T-helper 1 cell treated with Interleukin-12 subunit alpha and Interleukin-12 subunit beta and Interleukin-4 antibody, amounts not matched to agents 30 ng/mL and 1 ng/mL, for 36 hours (primary cell): ENCODE measurements at regions not wholly inside any gene's neighbourhood (a gene's known extent, or its start where the extent isn't known, plus 50 kb on each side); places are given as distances from the start of the nearest gene placed in this dataset.

ENCODE experiments used
- intact Hi-C: fragments of 100-400 bp; cut with micrococcal nuclease; formaldehyde crosslinking; loops from one replicate; pipeline ENCODE4 v1.15.1; 2024

- intact Hi-C loops: no loop called here
These were observed 59.6 kb downstream of the C3orf38 start for GRCh38 chr3:88209356-88209755.

GRCh38 chr3:88211096-88211890 is 61.5 kb downstream of the C3orf38 start:
- intact Hi-C loops: no loop called here

- intact Hi-C loops: no loop called here
These were observed 69.5 kb downstream of the C3orf38 start for GRCh38 chr3:88219138-88219792.

GRCh38 chr3:88220126-88220525 is 70.4 kb downstream of the C3orf38 start:
- intact Hi-C loops: no loop called here

GRCh38 chr3:88221726-88222125 is 72.0 kb downstream of the C3orf38 start:
- intact Hi-C loops: no loop called here

- intact Hi-C loops: no loop called here
These were observed 72.6 kb downstream of the C3orf38 start for GRCh38 chr3:88222343-88222742.

- intact Hi-C loops: no loop called here
These were observed 75.7 kb downstream of the C3orf38 start for GRCh38 chr3:88225326-88226008.

- intact Hi-C loops: no loop called here
These were observed 77.2 kb downstream of the C3orf38 start for GRCh38 chr3:88226910-88227309.

GRCh38 chr3:88230638-88231037 is 80.9 kb downstream of the C3orf38 start:
- intact Hi-C loops: no loop called here

- intact Hi-C loops: no loop called here
These were observed 81.4 kb downstream of the C3orf38 start for GRCh38 chr3:88231207-88231606.

- intact Hi-C loops: no loop called here
These were observed 81.9 kb downstream of the C3orf38 start for GRCh38 chr3:88231632-88232031.

- intact Hi-C loops: no loop called here
These were observed 85.3 kb downstream of the C3orf38 start for GRCh38 chr3:88235102-88235501.

GRCh38 chr3:88239870-88240269 is 90.1 kb downstream of the C3orf38 start:
- intact Hi-C loops: no loop called here

- intact Hi-C loops: no loop called here
These were observed 98.9 kb downstream of the C3orf38 start for GRCh38 chr3:88248658-88249057.

- intact Hi-C loops: no loop called here
These were observed 109.3 kb downstream of the C3orf38 start for GRCh38 chr3:88259045-88259444.

GRCh38 chr3:88262527-88262926 is 112.8 kb downstream of the C3orf38 start:
- intact Hi-C loops: no loop called here

- intact Hi-C loops: no loop called here
These were observed 113.8 kb downstream of the C3orf38 start for GRCh38 chr3:88263417-88264100.

- intact Hi-C loops: no loop called here
These were observed 117.7 kb downstream of the C3orf38 start for GRCh38 chr3:88267441-88267840.

- intact Hi-C loops: no loop called here
These were observed 118.1 kb downstream of the C3orf38 start for GRCh38 chr3:88267847-88268246.

- intact Hi-C loops: no loop called here
These were observed 130.6 kb downstream of the C3orf38 start for GRCh38 chr3:88280326-88280725.

GRCh38 chr3:88282528-88283241 is 132.9 kb downstream of the C3orf38 start:
- intact Hi-C loops: no loop called here
